Germinal center (tissue), 1 donor: ENCODE measurements at regions not wholly inside any gene's neighbourhood (a gene's known extent, or its start where the extent isn't known, plus 50 kb on each side); places are given as distances from the start of the nearest gene placed in this dataset.
"Not testable (repeated sequence)": the region's sequence is repeated elsewhere in the genome, so short reads cannot be mapped to it uniquely, and the experiment has no call there.

ENCODE experiments used
- DNase-seq: peaks from one replicate; pipeline ENCODE4 v3.0.0; 2012; ENCODE audit warnings: mixed read lengths, low spot score

GRCh38 chr5:33072296-33072695, 361.2 kb downstream of the NPR3 start:
- DNase-seq, result no peak

GRCh38 chr5:33072726-33073125, 361.6 kb downstream of the NPR3 start:
- DNase-seq, result no peak

- DNase-seq, result no peak
Observed at GRCh38 chr5:33073881-33074327, 362.8 kb downstream of the NPR3 start.

DNA sequence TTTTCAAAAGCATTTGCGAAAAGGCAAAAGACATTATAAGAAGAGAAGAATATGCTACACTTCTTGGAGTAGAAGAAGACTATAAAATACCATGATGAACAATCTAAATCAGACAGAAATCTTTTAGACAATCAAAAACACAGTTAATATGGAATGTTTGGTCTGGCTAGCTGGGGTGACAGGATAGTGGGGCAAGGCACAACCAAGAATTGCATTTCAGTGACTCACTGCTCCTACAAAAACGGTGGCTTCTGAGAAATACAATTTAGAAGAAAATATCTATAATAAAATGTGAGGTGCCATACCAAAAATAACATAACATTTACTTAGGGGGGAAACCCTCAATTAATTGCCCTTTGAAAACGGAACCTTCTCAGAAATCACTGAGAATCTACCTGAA, 363.4 kb downstream of the NPR3 start:
- no peak for DNase-seq

- no peak for DNase-seq
Observed at GRCh38 chr5:33075731-33076130, 364.6 kb downstream of the NPR3 start.

DNA sequence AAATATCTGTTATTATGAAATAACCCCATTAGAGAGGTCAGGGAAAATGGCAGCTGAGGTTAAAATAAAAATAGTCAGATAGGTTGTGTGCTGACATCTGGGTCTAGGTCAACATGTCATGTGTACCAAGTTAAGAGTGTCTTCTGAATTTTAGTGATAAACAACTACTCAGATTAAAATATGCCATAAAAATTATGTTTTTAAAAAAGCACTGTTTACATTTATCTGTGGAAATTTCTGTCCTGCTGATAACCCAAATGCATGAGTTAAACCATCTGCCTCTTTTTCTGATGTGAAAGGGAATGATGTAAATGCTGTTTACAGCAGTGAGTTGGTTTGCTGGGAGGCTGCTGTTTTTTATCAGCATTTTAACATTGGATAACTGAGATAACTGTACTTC, 361.2 kb upstream of the TARS1 start:
- no peak for DNase-seq

- DNase-seq, result no peak
Observed at GRCh38 chr5:33080287-33080686, 360.5 kb upstream of the TARS1 start.

DNA sequence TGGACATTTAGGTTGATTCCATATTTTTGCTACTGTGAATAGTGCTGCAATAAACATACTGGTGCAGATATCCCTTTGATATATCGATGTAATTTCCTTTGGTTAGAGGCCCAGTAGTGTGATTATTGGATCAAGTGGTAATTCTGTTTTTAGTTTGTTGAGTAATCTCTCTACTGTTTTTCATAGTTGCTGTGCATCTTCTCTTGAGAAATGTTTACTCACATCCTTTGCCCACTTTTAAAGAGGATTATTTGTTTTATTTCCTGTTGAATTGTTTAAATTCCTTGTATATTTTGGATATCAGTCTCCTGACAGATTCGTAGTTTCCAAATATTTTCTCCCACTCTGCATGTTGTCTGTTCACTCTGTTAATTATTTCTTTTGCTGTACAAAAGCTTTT, 352.6 kb upstream of the TARS1 start:
- DNase-seq, result no peak

DNA sequence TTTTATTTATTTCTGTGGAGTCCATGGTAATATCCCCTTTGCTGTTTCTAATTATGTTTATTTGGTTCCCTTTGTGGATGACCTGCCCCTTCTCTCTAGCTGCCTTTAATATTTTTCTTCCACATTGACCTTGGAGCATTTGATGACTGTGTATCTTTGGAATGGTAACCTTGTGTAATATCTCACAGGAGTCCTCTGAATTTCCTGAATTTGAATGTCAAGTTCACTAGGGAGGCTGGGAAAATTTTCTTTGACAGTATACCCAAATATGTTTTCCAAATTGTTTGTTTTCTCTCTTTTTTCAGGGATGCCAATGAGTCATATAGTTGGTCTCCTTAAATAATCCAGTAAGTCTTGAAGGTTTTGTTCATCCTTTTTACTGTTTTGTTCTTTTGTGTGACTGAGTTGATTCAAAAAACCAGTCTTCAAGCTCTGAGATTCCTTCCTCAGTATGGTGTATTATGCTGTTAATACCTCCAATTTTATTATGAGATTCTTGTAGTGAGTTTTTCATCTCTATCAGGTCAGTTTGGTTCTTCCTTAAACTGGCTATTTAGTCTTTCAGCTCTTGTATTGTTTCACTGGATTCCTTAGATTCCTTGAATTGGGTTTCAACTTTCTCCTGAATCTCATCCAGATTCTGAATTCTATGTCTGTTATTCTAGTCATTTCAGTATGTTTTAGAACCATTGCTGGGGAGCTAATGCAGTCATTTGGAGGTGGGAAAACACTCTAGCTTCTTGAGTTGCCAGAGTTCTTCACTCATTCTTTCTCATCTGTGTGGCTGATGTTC, 349.0 kb upstream of the TARS1 start:
- no peak for DNase-seq

GRCh38 chr5:33092719-33093118, 348.0 kb upstream of the TARS1 start:
- no peak for DNase-seq

- no peak for DNase-seq
Observed at GRCh38 chr5:33102551-33102950, 338.2 kb upstream of the TARS1 start.

GRCh38 chr5:33105521-33105941, 335.2 kb upstream of the TARS1 start:
- DNase-seq, result no peak

DNA sequence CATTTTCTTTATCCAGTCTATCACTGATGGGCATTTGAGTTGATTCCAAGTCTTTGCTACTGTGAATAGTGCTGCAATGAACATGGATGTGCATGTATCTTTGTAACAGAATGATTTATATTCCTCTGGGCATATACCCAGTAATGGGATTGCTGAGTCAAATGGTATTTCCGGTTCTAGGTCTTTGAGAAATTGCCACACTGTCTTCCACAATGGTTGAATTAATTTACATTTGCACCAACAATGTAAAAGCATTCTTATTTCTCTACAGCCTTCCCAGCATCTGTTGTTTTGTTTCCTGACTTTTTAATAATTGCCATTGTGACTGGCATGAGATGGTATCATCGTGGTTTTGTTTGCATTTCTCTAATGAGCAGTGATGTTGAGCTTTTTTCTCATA, 330.3 kb upstream of the TARS1 start:
- not testable (repeated sequence) for DNase-seq

DNA sequence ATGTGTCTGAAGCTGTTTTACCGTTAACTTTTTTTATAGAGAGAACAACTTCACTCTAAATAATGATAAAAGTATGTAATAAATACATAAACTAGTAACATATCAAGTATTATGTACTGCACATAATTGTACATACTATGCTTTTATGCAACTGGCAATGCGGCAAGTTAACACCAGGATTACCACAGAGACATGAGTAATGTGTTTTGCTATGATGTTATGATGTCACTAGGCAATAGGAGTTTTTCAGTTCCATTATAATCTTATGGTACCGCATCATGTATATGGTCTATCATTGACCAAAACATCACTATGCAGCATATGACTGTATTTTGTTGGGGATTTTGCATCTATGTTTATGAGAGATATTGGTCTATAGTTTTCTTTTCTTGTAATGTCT, 326.4 kb upstream of the TARS1 start:
- DNase-seq, result no peak

DNA sequence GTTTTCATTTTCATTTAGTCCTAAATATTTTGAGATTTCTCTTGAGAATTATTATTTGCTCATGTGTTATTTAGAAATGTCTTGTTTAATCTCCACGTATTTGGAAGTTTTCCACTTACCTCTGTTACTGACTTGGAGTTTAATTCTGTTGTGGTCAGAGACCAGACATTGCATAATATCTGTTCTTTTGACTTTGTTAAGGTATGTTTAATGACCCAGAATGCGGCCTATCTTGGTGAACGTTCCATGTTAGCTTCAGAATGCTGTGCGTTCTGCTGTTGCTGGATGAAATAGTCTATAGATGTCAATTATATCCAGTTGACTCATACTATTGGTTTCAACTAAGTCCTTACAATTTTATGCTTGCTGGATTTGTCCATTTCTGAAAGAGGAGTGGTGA, 325.3 kb upstream of the TARS1 start:
- DNase-seq, result no peak

- no peak for DNase-seq
Observed at GRCh38 chr5:33118761-33119415, 321.9 kb upstream of the TARS1 start.

DNA sequence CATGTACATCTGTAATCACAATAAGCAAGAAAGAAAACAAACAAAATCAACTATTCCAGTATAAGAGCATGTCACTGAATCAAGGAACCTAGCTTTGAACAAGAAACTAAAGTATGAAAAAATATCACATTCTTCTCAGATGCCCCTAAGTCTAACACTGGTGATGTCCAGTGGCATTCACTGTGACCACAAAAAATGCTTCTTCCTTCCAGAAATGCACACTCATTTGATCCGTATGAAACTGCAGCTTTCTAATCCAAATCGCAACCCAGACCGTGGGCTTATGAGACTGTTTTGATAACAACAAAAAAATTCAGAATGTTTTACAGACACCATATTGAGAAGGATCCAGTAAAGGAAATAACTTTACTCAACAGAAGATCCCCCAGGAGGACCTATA, 320.1 kb upstream of the TARS1 start:
- DNase-seq, result no peak

GRCh38 chr5:33129309-33129708, 311.5 kb upstream of the TARS1 start:
- no peak for DNase-seq

DNA sequence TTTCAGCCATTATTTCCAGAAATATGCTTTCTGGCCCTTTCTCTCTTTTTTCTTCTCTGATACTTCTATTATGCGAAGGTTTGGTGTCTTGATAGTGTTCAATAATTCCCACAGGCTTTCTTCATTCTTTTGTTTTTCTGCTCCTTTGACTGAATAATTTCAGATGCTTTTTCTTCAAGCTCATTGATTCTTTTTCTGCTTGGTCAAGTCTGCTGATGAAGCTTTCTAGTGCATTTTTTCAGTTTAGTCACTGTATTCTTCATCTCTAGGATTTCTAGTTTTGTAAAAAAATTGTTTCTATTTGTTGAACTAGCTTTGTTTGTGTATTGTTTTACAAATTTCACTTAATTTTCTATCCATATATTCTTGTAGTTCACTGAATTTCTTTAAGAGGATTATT, 304.0 kb upstream of the TARS1 start:
- DNase-seq, result no peak

- DNase-seq, result not testable (repeated sequence)
Observed at GRCh38 chr5:33138145-33138544, 302.6 kb upstream of the TARS1 start.

DNA sequence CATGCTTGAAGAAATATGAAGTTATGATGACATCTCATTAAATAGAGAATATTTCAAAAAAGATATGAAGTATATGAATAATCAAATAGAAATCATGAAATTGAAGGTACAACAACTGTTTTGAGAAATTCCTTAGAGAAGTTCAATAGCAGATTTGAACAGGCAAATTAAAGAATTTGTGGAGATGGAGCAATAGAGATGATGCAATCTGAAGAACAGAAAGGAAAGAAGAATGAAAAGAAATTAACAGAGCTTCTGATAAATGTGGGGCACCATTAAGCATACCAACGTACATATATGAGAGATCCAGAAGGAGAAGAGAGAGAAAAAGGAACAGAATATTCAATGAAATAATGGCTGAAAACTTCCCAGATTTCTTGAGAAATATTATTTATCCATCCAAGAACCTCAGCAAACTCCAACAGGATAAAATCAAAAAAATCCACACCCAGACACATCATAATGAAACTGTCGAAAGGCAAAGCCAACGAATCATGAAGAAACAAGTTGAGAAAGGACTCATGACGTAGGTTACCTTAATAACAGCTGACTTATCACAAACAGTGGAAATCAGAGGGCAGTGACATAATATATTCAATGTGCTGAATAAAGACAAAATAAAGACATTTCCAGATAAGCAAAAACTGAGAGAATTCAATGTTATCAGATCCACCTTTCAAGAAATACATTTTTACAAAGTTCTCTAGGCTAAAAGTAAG, 297.2 kb upstream of the TARS1 start:
- no peak for DNase-seq

DNA sequence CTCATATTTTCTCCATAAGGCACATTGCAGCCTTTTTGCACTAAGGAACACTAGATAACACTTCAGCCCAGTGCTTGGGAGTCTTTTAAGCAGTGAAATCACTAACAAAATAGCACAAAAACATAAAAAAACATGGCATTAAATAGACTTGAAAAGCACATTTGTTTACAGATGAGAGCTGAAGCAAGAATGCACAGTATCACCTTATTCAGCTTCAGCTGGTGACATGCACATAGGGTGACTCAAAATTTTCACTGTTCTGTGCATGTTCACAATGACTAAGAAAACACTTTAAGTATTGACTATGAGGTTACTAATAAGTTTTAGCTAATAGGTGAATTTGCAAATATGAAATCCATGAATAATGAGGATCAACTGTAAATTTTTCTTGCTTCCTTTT, 293.9 kb upstream of the TARS1 start:
- no peak for DNase-seq

DNA sequence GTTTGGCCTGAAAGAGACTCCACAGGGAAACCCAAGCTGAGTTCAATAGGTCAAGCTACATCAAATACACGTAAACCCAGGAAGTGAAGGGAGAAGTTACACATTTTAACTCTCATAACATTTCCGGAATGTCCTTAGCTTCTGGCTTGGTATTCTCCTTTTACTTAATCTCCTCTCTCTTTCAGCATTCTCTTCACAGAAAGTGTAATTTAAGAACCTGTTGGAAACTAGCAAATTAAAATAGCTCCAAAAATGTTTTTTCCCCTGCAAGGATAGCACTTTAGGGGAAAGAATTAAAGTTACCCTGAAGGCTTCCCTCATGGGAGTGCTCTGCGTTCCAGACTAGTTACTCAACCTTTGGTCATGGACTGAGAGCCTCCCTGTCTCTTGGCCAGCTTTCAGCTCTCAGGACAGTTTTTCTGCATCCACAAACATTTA, 292.7 kb upstream of the TARS1 start:
- no peak for DNase-seq
